ENCODE measurements at regions not wholly inside any gene's neighbourhood (a gene's known extent, or its start where the extent isn't known, plus 50 kb on each side); places are given as distances from the start of the nearest gene placed in this dataset.

GRCh38 chr14:106222731-106223130 is 696.3 kb downstream of the TMEM121 start:
- H3K36me3 ChIP-seq (ENCODE audit: control insufficient read depth in 4 of 4, insufficient read depth in 3 of 4, low read depth in 1 of 4, low read length in 3 of 4), result no peaks in the 10 kb centered on the region

GRCh38 chr14:106227793-106228192 is 701.4 kb downstream of the TMEM121 start:
- no peaks in the 10 kb centered on the region for H3K9me3 ChIP-seq (ENCODE audit: control insufficient read depth in 4 of 4, low read length in 3 of 4)
- no peaks in the 10 kb centered on the region for H3K4me1 ChIP-seq (ENCODE audit: control insufficient read depth in 4 of 4, insufficient read depth in 4 of 4, low read length in 3 of 4)
- H3K4me3 ChIP-seq (ENCODE audit: low read depth in 1 of 3, low read length in 3 of 3), result no peak overlapping the region
- H3K27me3 ChIP-seq (ENCODE audit: control insufficient read depth in 4 of 4, insufficient read depth in 4 of 4, low read length in 3 of 4), result peaks cover 0 to 4% (median 2%) of the 10 kb centered on the region in 4 donors
- no peak overlapping the region for H3K9ac ChIP-seq (ENCODE audit: low read depth in 1 of 2, low read length in 2 of 2)
- H3K27ac ChIP-seq (ENCODE audit: low read depth in 1 of 2, low read length in 2 of 2), result no peak overlapping the region
- no peak for DNase-seq (ENCODE audit: low spot score)
- H3K36me3 ChIP-seq (ENCODE audit: control insufficient read depth in 4 of 4, insufficient read depth in 3 of 4, low read depth in 1 of 4, low read length in 3 of 4), result no peaks in the 10 kb centered on the region
- 57% methylated on average over 10 of the region's 10 CpGs for WGBS
- TF ChIP-seq FOXA1 (IDR thresholded peaks at IDR 0.05) (no peak), EGR1 (IDR thresholded peaks at IDR 0.05; ENCODE audit: low read depth in 2 of 2) (no peak), NR2F2 (IDR thresholded peaks at IDR 0.05) (no peak)

More at GRCh38 chr14:106222731-106223130, 696.3 kb downstream of the TMEM121 start:
- Histone ChIP-seq H3K9ac (ENCODE audit: low read depth in 1 of 2, low read length in 2 of 2) (no peak overlapping the region), H3K4me1 (ENCODE audit: control insufficient read depth in 4 of 4, insufficient read depth in 4 of 4, low read length in 3 of 4) (no peaks in the 10 kb centered on the region), H3K9me3 (ENCODE audit: control insufficient read depth in 4 of 4, low read length in 3 of 4) (no peaks in the 10 kb centered on the region), H3K27me3 (ENCODE audit: control insufficient read depth in 4 of 4, insufficient read depth in 4 of 4, low read length in 3 of 4) (peaks cover 0 to under 1% (median 0%) of the 10 kb centered on the region in 4 donors), H3K27ac (ENCODE audit: low read depth in 1 of 2, low read length in 2 of 2) (no peak overlapping the region), H3K4me3 (ENCODE audit: low read depth in 1 of 3, low read length in 3 of 3) (no peak overlapping the region)
- TF ChIP-seq TAF1 (conservative IDR thresholded peaks at IDR 0.05), result no peak
- no peak for TF ChIP-seq YY1 (IDR thresholded peaks at IDR 0.05)
- TF ChIP-seq RAD21 (IDR thresholded peaks at IDR 0.05), result no peak
- TF ChIP-seq ATF3 (IDR thresholded peaks at IDR 0.05), result no peak
- TF ChIP-seq FOXA2 (IDR thresholded peaks at IDR 0.05), result no peak
- TF ChIP-seq RXRA (IDR thresholded peaks at IDR 0.05), result no peak
- no peak for TF ChIP-seq JUND (IDR thresholded peaks at IDR 0.05)
- 79% methylated on average over 3 of the region's 3 CpGs for WGBS
- DNase-seq (ENCODE audit: low spot score), result no peak

- Histone ChIP-seq H3K4me3 (ENCODE audit: low read depth in 1 of 3, low read length in 3 of 3) (no peak overlapping the region), H3K4me1 (ENCODE audit: control insufficient read depth in 4 of 4, insufficient read depth in 4 of 4, low read length in 3 of 4) (no peaks in the 10 kb centered on the region), H3K9me3 (ENCODE audit: control insufficient read depth in 4 of 4, low read length in 3 of 4) (no peaks in the 10 kb centered on the region), H3K27me3 (ENCODE audit: control insufficient read depth in 4 of 4, insufficient read depth in 4 of 4, low read length in 3 of 4) (peaks cover 0 to 4% (median 2%) of the 10 kb centered on the region in 4 donors), H3K9ac (ENCODE audit: low read depth in 1 of 2, low read length in 2 of 2) (no peak overlapping the region), H3K36me3 (ENCODE audit: control insufficient read depth in 4 of 4, insufficient read depth in 3 of 4, low read depth in 1 of 4, low read length in 3 of 4) (no peaks in the 10 kb centered on the region), H3K27ac (ENCODE audit: low read depth in 1 of 2, low read length in 2 of 2) (no peak overlapping the region)
- no peak for DNase-seq (ENCODE audit: low spot score)
- no peak for TF ChIP-seq ATF3 (IDR thresholded peaks at IDR 0.05)
- no peak for TF ChIP-seq YY1 (IDR thresholded peaks at IDR 0.05)
- no peak for TF ChIP-seq CTCF (IDR thresholded peaks at IDR 0.05; ENCODE audit: low read depth, low read length, missing input control)
- TF ChIP-seq TAF1 (conservative IDR thresholded peaks at IDR 0.05), result no peak
- TF ChIP-seq NR2F2 (IDR thresholded peaks at IDR 0.05), result no peak
- TF ChIP-seq HNF4G (IDR thresholded peaks at IDR 0.05), result no peak
- no peak for TF ChIP-seq MAX (IDR thresholded peaks at IDR 0.05)
- TF ChIP-seq RXRA (IDR thresholded peaks at IDR 0.05), result no peak
- no peak for TF ChIP-seq EGR1 (IDR thresholded peaks at IDR 0.05; ENCODE audit: low read depth in 2 of 2)
- TF ChIP-seq RAD21 (IDR thresholded peaks at IDR 0.05), result no peak
- no peak for TF ChIP-seq REST (IDR thresholded peaks at IDR 0.05)
- TF ChIP-seq GABPA (IDR thresholded peaks at IDR 0.05 in 1 of 2, conservative IDR thresholded peaks at IDR 0.05 in 1 of 2), result no peak
- no peak for TF ChIP-seq ZBTB33 (IDR thresholded peaks at IDR 0.05)
- no peak for TF ChIP-seq FOXA2 (IDR thresholded peaks at IDR 0.05)
- no peak for TF ChIP-seq JUND (IDR thresholded peaks at IDR 0.05)
- TF ChIP-seq HNF4A (conservative IDR thresholded peaks at IDR 0.05), result no peak
- no peak for TF ChIP-seq FOXA1 (IDR thresholded peaks at IDR 0.05)
- no peak for TF ChIP-seq SP1 (IDR thresholded peaks at IDR 0.05)
- WGBS, result 64% methylated on average over 6 of the region's 6 CpGs
Observed at GRCh38 chr14:106228541-106229158, 702.3 kb downstream of the TMEM121 start.
